GM18873 (cell line): ENCODE measurements at regions not wholly inside any gene's neighbourhood (a gene's known extent, or its start where the extent isn't known, plus 50 kb on each side); places are given as distances from the start of the nearest gene placed in this dataset.
"Not testable (repeated sequence)": the region's sequence is repeated elsewhere in the genome, so short reads cannot be mapped to it uniquely, and the experiment has no call there.

Experiments
- ATAC-seq: cut with Tn5 transposase; IDR thresholded peaks from one replicate; pipeline ENCODE4 v1.9.1; 2021; ENCODE audit warnings: mild to moderate bottlenecking, moderate library complexity, moderate number of reproducible peaks; ENCODE audit not compliant: unreplicated experiment, low FRiP score

- ATAC-seq = not testable (repeated sequence)
These were observed 159.6 kb downstream of the POLR1F start for GRCh38 chr7:19549246-19549645.

- no peak for ATAC-seq
These were observed 170.9 kb downstream of the POLR1F start for GRCh38 chr7:19537942-19538401.

- ATAC-seq = no peak
These were observed 175.6 kb downstream of the POLR1F start for GRCh38 chr7:19533266-19533665.

- ATAC-seq = no peak
These were observed 178.0 kb downstream of the POLR1F start for GRCh38 chr7:19530852-19531251.

GRCh38 chr7:19530261-19530660 is 178.6 kb downstream of the POLR1F start:
- no peak for ATAC-seq

- no peak for ATAC-seq
These were observed 182.2 kb downstream of the POLR1F start for GRCh38 chr7:19526639-19527038.

- no peak for ATAC-seq
These were observed 186.4 kb downstream of the POLR1F start for GRCh38 chr7:19522486-19522885.

GRCh38 chr7:19520392-19520791 is 188.4 kb downstream of the POLR1F start:
- no peak for ATAC-seq

GRCh38 chr7:19519443-19520021 is 189.3 kb downstream of the POLR1F start:
- no peak for ATAC-seq

GRCh38 chr7:19517546-19517945 is 191.3 kb downstream of the POLR1F start:
- not testable (repeated sequence) for ATAC-seq

GRCh38 chr7:19508821-19509220 is 200.0 kb downstream of the POLR1F start:
- no peak for ATAC-seq

- no peak for ATAC-seq
These were observed 200.7 kb downstream of the POLR1F start for GRCh38 chr7:19508124-19508523.

GRCh38 chr7:19491821-19492452 is 216.9 kb downstream of the POLR1F start:
- ATAC-seq = no peak

GRCh38 chr7:19491371-19491770 is 217.5 kb downstream of the POLR1F start:
- no peak for ATAC-seq

- ATAC-seq = no peak
These were observed 219.5 kb downstream of the POLR1F start for GRCh38 chr7:19489162-19489820.

- ATAC-seq = no peak
These were observed 220.8 kb downstream of the POLR1F start for GRCh38 chr7:19488056-19488455.

GRCh38 chr7:19482628-19483027 is 226.2 kb downstream of the POLR1F start:
- ATAC-seq = no peak

GRCh38 chr7:19480383-19480782 is 228.5 kb downstream of the POLR1F start:
- no peak for ATAC-seq

- no peak for ATAC-seq
These were observed 238.8 kb downstream of the POLR1F start for GRCh38 chr7:19470031-19470430.

- no peak for ATAC-seq
These were observed 243.0 kb downstream of the POLR1F start for GRCh38 chr7:19465861-19466260.

GRCh38 chr7:19464751-19465150 is 244.1 kb downstream of the POLR1F start:
- no peak for ATAC-seq

GRCh38 chr7:19464241-19464640 is 244.6 kb downstream of the POLR1F start:
- no peak for ATAC-seq
